ENCODE measurements at regions not wholly inside any gene's neighbourhood (a gene's known extent, or its start where the extent isn't known, plus 50 kb on each side); places are given as distances from the start of the nearest gene placed in this dataset.

DNA sequence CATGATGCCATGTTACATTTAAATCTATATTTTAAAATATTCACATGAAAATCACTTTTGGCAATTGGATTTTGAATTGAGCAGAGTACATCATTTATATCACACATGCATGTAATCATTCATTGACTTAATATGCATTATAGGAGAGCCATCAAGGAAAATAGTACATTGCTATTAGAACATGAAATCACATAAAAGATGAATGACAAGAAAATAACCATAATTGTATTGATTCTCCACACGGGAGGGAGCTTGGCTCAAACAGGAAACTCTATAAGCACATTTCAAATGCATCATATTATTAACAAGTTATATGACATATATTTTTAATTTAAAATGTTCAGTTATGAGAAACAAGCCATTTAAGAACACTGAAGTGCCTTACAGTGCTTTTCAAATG is 208.6 kb upstream of the PRR20A start:
- TF ChIP-seq, protein P1, sequence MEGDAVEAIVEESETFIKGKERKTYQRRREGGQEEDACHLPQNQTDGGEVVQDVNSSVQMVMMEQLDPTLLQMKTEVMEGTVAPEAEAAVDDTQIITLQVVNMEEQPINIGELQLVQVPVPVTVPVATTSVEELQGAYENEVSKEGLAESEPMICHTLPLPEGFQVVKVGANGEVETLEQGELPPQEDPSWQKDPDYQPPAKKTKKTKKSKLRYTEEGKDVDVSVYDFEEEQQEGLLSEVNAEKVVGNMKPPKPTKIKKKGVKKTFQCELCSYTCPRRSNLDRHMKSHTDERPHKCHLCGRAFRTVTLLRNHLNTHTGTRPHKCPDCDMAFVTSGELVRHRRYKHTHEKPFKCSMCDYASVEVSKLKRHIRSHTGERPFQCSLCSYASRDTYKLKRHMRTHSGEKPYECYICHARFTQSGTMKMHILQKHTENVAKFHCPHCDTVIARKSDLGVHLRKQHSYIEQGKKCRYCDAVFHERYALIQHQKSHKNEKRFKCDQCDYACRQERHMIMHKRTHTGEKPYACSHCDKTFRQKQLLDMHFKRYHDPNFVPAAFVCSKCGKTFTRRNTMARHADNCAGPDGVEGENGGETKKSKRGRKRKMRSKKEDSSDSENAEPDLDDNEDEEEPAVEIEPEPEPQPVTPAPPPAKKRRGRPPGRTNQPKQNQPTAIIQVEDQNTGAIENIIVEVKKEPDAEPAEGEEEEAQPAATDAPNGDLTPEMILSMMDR (IDR thresholded peaks at IDR 0.05): no peak
- Histone ChIP-seq H3K4me1 (no peaks in the 10 kb centered on the region), H3K4me3 (no peak overlapping the region), H3K36me3 (no peaks in the 10 kb centered on the region), H3K27me3 (no peaks in the 10 kb centered on the region), H3K27ac (no peak overlapping the region), H3K9me3 (no peaks in the 10 kb centered on the region)
- DNase-seq (ENCODE audit: low spot score): no peak

DNA sequence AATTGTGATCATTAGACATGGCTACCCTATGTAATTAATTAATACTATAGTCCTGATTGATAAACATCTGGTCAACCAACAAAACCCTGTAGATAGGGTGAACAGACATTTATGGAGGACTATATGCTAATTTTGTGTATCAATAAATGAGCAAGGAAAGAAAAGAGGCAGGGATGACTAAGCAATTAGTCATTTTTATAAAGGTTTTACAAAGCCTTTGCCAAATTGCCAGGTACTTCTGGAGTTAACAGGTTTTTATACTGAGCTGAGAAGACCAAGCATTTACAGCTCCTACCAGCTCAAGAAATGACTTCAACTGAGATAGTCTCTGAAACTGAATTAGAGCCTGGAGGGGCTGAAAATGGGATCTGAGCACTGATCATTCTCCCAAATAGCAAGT is 186.8 kb upstream of the PRR20A start:
- TF ChIP-seq, protein P1 (IDR thresholded peaks at IDR 0.05): no peak
- H3K4me3 ChIP-seq: no peak overlapping the region
- H3K36me3 ChIP-seq: no peaks in the 10 kb centered on the region
- H3K27ac ChIP-seq: no peak overlapping the region
- H3K4me1 ChIP-seq: no peaks in the 10 kb centered on the region
- no peak for DNase-seq (ENCODE audit: low spot score)
- H3K9me3 ChIP-seq: no peaks in the 10 kb centered on the region
- H3K27me3 ChIP-seq: no peaks in the 10 kb centered on the region

DNA sequence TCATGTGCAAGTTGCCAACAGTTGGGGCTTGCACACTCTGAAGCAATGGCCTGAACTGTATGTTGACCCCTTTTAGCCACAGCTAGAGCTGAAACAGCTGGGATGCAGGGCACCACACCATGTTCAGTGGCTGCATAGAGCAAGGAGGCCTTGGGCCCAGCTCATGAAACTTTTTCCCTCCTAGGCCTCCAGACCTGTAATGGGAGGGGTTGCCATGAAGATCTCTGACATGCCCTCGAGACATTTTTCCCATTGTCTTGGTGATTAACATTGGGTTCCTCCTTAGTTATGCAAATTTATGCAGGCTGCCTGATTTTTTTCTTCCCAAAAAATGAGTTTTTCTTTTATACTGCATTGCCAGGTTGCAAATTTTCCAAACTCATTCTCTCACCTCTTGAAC is 165.1 kb upstream of the PRR20A start:
- Histone ChIP-seq H3K4me3 (no peak overlapping the region), H3K9me3 (no peaks in the 10 kb centered on the region), H3K27me3 (no peaks in the 10 kb centered on the region), H3K27ac (no peak overlapping the region), H3K36me3 (no peaks in the 10 kb centered on the region), H3K4me1 (no peaks in the 10 kb centered on the region)
- DNase-seq (ENCODE audit: low spot score): no peak
- TF ChIP-seq, protein P1 (IDR thresholded peaks at IDR 0.05): no peak

DNA sequence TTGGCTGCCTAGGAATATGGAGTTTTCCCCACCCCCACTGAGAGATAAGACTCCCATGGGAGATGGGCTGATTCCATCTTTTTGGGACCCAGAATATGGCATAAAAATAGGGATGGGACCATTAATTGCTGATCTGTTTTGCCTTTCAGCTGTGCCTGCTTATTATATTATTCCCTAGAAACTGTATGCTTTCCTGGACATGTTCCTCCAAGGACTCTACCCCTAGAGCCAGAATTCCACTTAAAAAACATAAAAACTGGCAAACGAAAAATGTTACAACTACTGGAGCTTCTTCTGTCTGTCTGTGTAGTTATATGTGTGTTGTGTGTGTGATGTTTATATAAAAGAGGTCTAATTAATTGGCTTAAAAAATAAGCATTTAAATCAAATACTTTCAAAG is 159.9 kb upstream of the PRR20A start:
- Histone ChIP-seq H3K9me3 (no peaks in the 10 kb centered on the region), H3K27ac (no peak overlapping the region), H3K36me3 (no peaks in the 10 kb centered on the region), H3K4me1 (no peaks in the 10 kb centered on the region), H3K4me3 (no peak overlapping the region), H3K27me3 (no peaks in the 10 kb centered on the region)
- TF ChIP-seq, protein P1 (IDR thresholded peaks at IDR 0.05): no peak
- no peak for DNase-seq (ENCODE audit: low spot score)

DNA sequence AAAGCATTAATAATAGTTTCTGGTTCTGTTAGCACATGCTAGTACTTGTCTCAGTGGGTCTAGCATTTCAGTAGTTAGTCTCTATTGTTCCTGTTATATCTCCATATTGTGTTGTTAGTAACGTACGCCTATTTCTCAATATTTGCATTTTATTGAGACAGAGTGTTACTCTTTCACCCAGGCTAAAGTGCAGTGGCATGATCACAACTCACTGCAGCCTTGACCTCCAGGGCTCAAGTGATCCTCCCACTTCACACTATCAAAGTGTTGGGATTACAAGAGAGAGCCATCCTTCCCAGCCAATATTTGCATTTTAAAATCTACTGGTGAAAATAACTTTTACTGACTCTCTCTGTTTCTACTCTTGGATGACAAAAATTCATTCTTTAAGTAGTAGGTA is 154.6 kb upstream of the PRR20A start:
- TF ChIP-seq, protein P1 (IDR thresholded peaks at IDR 0.05): no peak
- Histone ChIP-seq H3K4me1 (no peaks in the 10 kb centered on the region), H3K27ac (no peak overlapping the region), H3K36me3 (no peaks in the 10 kb centered on the region), H3K27me3 (no peaks in the 10 kb centered on the region), H3K9me3 (no peaks in the 10 kb centered on the region), H3K4me3 (no peak overlapping the region)
- DNase-seq (ENCODE audit: low spot score): no peak

DNA sequence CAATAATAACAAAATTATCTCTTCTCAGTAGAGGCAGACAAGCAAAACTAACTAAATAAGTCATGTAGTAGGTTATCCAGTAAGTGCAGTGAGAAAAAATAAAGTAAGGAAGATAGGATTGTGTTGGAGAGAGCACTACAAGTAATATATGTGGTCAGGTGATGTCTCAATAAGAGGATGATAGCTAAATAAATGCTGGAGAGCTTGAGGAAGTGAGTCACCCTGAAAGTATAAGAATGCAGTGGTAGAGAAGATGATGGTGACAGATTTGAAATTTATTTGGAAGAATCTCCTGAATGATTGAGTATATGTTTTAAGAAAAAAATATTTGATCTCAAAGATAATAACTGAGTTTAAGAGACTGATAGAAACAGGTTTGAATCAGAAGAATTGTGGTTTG is 152.2 kb upstream of the PRR20A start:
- H3K27ac ChIP-seq: no peak overlapping the region

More for the DNA sequence above, 152.2 kb upstream of the PRR20A start:
- no peaks in the 10 kb centered on the region for H3K4me1 ChIP-seq
- no peak overlapping the region for H3K4me3 ChIP-seq
- DNase-seq (ENCODE audit: low spot score): no peak
- H3K27me3 ChIP-seq: no peaks in the 10 kb centered on the region
- TF ChIP-seq, protein P1 (IDR thresholded peaks at IDR 0.05): no peak
- no peaks in the 10 kb centered on the region for H3K36me3 ChIP-seq
- H3K9me3 ChIP-seq: no peaks in the 10 kb centered on the region

All from right atrium auricular region (tissue), 2 donors.